GM12891 (cell line): ENCODE measurements at regions not wholly inside any gene's neighbourhood (a gene's known extent, or its start where the extent isn't known, plus 50 kb on each side); places are given as distances from the start of the nearest gene placed in this dataset.

Experiments used
- DNase-seq: peaks from one replicate; pipeline ENCODE4 v3.0.0; 2011; ENCODE audit warnings: low spot score; ENCODE audit not compliant: insufficient read length
- FAIRE-seq: peaks from 2 replicates; lab custom pipeline; 2011; peaks lifted over from hg19 to GRCh38; lab: Jason Lieb, UNC
- PAX5 ChIP-seq: IDR thresholded peaks from 2 replicates; pipeline ENCODE4 v1.6.1; 2011; ENCODE audit warnings: low read length, moderate library complexity, mild to moderate bottlenecking; ENCODE audit not compliant: insufficient read depth, severe bottlenecking
- POLR2A ChIP-seq: IDR thresholded peaks from 2 replicates; pipeline ENCODE4 v1.6.1; 2011; ENCODE audit warnings: low read depth, low read length, control low read depth
- POLR2AphosphoS5 ChIP-seq: IDR thresholded peaks from 2 replicates; pipeline ENCODE4 v1.6.1; 2011; ENCODE audit warnings: low read depth, low read length, control low read depth
- POU2F2 ChIP-seq: IDR thresholded peaks from 2 replicates; pipeline ENCODE4 v1.6.1; 2011; ENCODE audit warnings: low read depth, mild to moderate bottlenecking, control low read depth, low read length, moderate library complexity
- SPI1 ChIP-seq: IDR thresholded peaks from 2 replicates; pipeline ENCODE4 v1.6.1; 2011; ENCODE audit warnings: low read depth, low read length, control low read depth
- TAF1 ChIP-seq: IDR thresholded peaks from 2 replicates; pipeline ENCODE4 v1.6.1; 2011; ENCODE audit warnings: low read depth, low read length, control low read depth

DNA sequence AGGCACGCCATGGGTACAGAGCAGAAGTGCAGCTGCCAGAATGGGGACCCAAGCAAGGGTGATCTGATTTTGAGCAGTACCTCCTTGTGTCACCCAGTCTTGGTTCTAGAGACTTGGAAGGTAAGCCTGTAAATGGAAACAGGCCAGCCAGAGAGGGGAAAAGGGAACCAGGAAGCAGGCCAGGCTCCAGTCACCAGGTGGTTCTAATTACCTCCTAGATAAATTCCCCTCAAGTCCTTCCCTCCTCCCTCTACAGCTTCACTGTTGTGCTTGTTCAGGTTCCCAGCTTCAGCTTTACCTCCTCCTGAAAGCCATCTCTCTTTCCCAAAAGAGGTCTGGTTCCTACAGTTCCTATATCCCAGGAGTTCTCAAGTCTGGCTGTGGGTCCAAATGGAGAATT is 58.8 kb upstream of the SLC7A14 start:
- no peak for TF ChIP-seq POU2F2
- no peak for TF ChIP-seq POLR2A
- TF ChIP-seq SPI1 = no peak
- no peak for TF ChIP-seq PAX5
- TF ChIP-seq POLR2AphosphoS5 = no peak
- no peak for TF ChIP-seq TAF1
- DNase-seq (no peak), FAIRE-seq (no peak)

DNA sequence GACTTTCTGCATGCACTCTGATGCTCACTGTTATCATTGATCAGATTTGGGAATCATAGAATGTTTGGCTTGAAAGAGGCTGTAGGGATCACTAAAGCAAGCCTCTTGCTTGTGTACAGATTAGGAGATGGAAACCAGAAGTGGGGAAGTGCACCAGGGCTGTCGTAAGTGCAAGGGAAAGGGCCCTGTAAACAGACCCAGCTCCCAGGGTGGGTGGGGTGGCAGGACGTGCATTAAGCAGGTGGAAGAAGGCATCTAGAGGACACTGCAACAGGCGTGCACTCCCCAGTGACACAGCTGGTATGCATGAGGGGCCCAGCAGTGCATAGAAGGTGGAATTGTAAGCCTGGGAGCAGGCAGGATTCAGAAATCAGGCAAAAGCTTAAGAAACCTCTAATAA is 58.0 kb upstream of the SLC7A14 start:
- FAIRE-seq (no peak), DNase-seq (no peak)
- TF ChIP-seq TAF1 (no peak), POLR2AphosphoS5 (no peak), SPI1 (no peak), PAX5 (no peak), POU2F2 (no peak), POLR2A (no peak)

DNA sequence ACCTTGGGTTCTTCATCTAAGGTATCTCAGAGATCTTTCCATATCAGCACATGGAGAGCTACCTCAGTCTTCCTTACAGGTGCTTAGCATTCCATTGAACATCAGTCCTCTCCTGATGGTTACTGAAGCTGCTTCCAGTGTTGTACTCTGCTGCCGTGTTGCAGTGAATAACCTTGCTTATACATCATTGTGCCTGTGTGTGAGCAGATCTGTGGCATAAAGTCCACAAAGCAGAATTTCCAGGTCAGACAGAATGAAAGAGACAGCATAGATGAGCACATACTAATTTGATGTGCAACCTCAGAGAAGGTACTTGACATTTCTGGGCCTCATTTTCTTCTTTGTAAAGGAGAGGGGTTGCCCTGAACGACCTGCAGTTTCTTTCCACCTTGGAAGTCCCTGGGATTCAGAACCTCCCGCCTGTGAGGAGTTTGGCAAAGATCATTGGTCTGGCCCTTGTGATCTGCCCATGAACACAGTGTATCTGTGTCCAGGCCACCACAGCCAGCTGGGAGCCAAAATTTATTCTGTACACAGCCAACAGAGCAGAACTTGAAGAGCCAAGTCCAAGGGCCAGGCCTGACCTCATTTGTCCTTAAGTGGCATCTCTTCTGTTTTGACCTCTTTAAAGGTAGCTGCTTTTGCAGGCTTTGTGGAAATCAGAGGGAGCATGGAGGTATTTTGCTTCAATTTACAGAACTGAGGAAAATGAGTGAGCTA is 57.2 kb upstream of the SLC7A14 start:
- TF ChIP-seq SPI1 (no peak), POLR2A (no peak), POU2F2 (no peak), TAF1 (no peak), PAX5 (no peak), POLR2AphosphoS5 (no peak)
- FAIRE-seq (no peak), DNase-seq (no peak)

- no peak for FAIRE-seq
- DNase-seq = no peak
- TF ChIP-seq POU2F2 (no peak), PAX5 (no peak), POLR2A (no peak), TAF1 (no peak), POLR2AphosphoS5 (no peak), SPI1 (no peak)
These were observed 55.8 kb upstream of the SLC7A14 start for GRCh38 chr3:170641510-170642236.

GRCh38 chr3:170640737-170641171 is 54.9 kb upstream of the SLC7A14 start:
- no peak for TF ChIP-seq POU2F2
- TF ChIP-seq POLR2A = no peak
- no peak for TF ChIP-seq PAX5
- TF ChIP-seq SPI1 = no peak
- no peak for TF ChIP-seq TAF1
- TF ChIP-seq POLR2AphosphoS5 = no peak
- no peak for FAIRE-seq
- DNase-seq = no peak

DNA sequence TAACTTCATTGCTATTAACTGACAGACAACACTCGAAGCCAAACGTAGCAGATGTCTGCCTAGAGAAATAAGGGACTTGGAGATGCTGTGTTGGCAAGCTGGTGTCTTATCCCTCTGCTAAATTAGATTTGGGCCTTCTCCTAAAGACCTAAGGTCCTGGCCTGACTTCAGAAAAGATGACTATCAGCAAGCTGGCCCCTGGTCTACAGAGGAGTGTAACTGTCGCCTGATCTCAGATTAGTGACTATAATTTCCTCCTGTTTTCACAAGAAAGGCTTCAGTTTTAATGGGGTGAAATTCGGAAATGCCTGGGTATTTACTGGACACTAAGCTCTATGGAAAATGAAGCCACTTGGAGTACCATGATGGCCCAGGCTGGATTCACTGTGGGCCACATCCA is 53.1 kb upstream of the SLC7A14 start:
- no peak for DNase-seq
- no peak for TF ChIP-seq TAF1
- TF ChIP-seq POLR2A = no peak
- TF ChIP-seq POU2F2 = no peak
- no peak for TF ChIP-seq SPI1
- no peak for TF ChIP-seq PAX5
- TF ChIP-seq POLR2AphosphoS5 = no peak
- FAIRE-seq = no peak

GRCh38 chr3:170637306-170637705 is 51.4 kb upstream of the SLC7A14 start:
- no peak for TF ChIP-seq SPI1
- no peak for TF ChIP-seq POLR2AphosphoS5
- no peak for TF ChIP-seq POLR2A
- TF ChIP-seq POU2F2 = no peak
- no peak for TF ChIP-seq TAF1
- no peak for TF ChIP-seq PAX5
- DNase-seq (no peak), FAIRE-seq (no peak)

DNA sequence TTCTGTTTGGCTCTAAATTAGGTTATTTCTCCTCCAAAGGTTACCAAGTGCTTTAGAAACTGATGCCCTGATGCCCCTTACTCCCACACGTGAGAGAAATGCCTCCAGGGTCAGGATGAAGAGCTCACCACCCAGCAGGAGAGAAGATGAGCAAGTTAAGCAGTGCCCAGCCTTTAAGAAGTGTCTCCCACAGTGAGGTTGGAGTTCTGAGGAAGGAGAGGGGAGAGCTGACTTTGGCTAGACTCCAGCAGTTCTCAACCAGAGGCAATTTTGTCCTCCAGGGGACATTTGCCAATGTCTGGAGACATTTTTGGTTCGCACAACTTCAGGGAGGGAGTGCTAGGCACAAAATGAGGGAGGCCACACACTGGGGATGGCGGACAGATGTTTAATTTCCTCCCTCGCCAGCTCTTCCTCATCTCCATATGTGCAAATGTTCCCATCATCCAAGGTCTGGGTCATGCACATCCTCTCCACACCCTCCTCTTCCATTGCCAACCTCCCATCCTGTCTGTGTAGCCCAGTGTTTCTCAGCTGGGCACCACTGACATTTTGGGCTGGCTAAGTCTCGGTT is 50.6 kb upstream of the SLC7A14 start:
- TF ChIP-seq SPI1 (no peak), TAF1 (no peak), POU2F2 (no peak), PAX5 (no peak), POLR2A (no peak)
- FAIRE-seq = no peak

More for the DNA sequence above, 50.6 kb upstream of the SLC7A14 start:
- DNase-seq = no peak
